Fibroblast of villous mesenchyme (primary cell): ENCODE measurements at regions not wholly inside any gene's neighbourhood (a gene's known extent, or its start where the extent isn't known, plus 50 kb on each side); places are given as distances from the start of the nearest gene placed in this dataset.

Experiments
- DNase-seq: peaks from one replicate; pipeline ENCODE4 v3.0.0-alpha.2; 2010; ENCODE audit warnings: low read depth
- H3K4me3 ChIP-seq: 2 replicates; pipeline ENCODE4 v1.5.1; 2011; ENCODE audit warnings: low read depth, mild to moderate bottlenecking, low read length
- TF ChIP-seq, protein P1 (sequence below): IDR thresholded peaks from 2 replicates; pipeline ENCODE4 v1.5.1; 2012; ENCODE audit warnings: low read depth, mild to moderate bottlenecking, low read length; ENCODE audit not compliant: insufficient read depth

DNA sequence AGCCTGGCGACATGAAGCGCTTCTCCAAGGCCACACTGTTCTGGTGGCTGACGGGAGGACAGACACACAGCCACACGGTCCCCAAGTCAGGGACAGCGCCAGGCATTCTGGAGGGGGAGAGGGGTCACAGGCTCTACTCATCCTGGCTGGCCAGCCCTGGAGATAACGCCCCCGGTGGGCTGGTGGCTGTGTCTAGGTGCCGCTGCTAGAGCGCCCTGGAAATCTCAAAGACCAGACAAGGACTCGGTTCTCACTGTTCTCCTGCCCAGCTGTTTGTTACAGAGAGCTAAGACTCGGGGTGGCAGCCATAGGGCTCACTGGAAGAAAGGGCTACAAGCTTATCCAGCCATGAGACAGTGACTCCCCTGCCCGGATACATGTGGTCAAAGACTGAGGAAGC is 72.0 kb downstream of the KCNF1 start:
- TF ChIP-seq, protein P1, sequence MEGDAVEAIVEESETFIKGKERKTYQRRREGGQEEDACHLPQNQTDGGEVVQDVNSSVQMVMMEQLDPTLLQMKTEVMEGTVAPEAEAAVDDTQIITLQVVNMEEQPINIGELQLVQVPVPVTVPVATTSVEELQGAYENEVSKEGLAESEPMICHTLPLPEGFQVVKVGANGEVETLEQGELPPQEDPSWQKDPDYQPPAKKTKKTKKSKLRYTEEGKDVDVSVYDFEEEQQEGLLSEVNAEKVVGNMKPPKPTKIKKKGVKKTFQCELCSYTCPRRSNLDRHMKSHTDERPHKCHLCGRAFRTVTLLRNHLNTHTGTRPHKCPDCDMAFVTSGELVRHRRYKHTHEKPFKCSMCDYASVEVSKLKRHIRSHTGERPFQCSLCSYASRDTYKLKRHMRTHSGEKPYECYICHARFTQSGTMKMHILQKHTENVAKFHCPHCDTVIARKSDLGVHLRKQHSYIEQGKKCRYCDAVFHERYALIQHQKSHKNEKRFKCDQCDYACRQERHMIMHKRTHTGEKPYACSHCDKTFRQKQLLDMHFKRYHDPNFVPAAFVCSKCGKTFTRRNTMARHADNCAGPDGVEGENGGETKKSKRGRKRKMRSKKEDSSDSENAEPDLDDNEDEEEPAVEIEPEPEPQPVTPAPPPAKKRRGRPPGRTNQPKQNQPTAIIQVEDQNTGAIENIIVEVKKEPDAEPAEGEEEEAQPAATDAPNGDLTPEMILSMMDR = no peak
- no peak for DNase-seq
- no peak overlapping the region for H3K4me3 ChIP-seq

DNA sequence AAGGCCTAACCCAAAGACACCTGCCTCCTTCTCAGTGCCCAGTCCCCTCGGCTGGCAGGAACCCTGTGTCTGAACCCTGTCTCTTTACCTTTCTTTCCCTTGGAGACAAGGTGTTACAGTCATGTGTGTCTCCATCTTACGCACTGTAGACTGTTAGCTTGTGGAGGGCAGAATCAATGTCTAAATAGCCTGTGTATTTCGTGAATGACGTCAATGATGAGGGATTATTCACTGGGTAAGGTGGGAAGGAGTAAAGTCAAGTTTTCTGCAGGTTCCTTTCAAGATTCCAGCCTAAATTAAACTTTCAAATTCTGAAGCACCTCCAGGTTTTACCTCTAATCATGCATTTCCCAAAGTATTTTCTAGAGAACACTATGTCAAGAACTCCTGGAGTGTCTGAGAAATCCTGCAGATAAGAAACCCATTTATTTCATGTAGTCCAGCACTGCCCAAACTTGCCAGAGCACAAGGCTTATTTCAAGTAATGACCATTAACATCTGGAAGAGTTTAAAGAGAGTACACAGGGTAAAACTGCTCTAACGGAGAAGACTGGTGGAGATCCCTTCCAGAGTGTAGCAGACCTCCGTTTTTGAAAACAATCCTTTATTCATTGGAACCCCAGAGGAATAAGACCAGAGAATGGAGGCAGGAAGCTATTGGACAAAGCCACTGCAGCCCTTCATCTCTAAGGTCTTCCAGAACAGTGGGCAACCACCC is 72.8 kb downstream of the KCNF1 start:
- TF ChIP-seq, protein P1 = no peak
- no peak overlapping the region for H3K4me3 ChIP-seq
- DNase-seq = no peak

DNA sequence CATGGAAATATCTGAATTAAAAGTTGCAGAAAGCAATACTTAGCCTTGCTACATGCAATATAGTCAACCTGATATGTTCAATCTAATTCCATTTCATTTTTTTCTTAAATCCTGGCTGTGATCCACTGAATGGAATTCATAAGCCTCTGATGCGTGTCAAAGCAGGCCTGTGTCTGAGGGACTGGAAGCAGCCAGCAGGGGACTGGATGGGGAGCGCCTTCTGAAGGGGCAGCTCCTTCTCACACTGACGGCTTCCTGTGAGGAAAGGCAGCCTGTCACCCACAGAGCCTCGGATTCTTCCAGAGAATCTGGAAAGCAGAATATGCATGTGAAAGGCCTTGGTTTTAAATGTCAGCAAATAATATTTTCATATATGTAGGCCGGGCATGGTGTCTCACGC is 73.5 kb downstream of the KCNF1 start:
- no peak overlapping the region for H3K4me3 ChIP-seq
- TF ChIP-seq, protein P1 = no peak
- DNase-seq = no peak

DNA sequence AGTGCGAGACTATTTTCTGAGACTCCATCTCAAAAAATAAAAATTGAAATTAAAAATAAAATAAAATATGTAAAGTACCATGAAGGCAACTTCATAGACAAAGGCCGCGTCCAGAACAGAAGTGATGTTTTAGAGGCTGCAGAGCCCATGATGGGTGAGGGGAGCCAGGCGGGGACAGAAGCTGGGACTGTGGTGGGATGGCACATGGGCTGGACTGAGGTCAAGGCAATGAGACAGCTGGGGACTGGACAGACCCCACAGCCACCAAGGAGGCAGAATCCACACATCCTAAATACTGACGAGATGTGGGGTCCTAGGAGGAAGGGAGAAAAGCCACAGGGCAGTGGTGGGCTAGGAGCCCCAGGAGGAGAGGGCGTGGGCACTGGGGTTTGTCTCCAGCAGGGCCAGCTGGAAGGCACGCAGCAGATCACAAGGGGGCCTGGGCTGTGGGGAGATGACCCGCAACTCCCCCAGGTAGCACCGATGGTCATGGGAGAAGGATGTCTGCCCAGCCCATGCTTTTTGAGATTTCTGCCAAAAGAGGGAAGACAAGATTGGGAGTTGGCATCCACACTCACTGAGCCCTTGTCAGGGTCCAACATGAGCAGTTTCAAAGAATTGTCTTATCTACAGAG is 74.3 kb downstream of the KCNF1 start:
- TF ChIP-seq, protein P1 = no peak
- H3K4me3 ChIP-seq = no peak overlapping the region
- no peak for DNase-seq

DNA sequence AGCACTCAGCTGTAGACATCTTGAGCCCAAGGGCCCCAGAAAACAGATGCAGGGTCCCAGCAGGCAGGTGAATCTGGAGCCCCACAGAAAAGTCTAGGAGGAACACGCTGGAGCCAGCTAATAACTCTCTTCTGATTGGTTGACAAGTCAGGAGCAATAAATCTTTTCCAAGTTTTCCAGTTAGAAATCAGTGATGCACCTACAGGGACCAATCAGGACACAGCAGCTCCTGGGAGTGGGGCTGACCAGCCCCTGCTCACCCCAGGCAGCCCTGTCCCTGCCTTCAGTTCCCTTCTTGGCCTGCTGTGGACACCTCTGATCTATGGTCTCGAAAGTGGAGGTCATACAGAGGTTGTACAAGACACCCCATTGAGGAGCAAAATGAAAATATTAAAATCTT is 75.7 kb downstream of the KCNF1 start:
- TF ChIP-seq, protein P1 = no peak
- no peak overlapping the region for H3K4me3 ChIP-seq
- DNase-seq = no peak

DNA sequence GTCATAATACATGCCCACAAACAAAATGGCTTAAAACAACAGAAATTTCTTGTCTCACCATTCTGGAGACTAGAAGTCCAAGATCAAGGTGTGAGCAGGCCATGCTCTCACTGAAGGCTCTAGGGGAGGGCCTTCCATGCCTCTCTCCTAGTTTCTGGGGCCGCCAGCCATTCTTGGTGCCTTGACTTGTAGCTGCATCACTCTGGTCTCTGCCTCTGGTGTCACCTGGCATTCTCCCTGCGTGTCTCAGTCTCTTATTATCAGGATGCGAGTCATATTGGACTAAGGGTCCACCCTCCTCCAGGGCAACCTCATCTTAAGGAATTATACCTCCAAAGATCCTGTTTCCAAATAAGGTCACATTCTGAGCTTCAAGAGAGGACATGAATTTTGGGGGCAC is 76.1 kb downstream of the KCNF1 start:
- no peak for DNase-seq
- no peak overlapping the region for H3K4me3 ChIP-seq
- TF ChIP-seq, protein P1 = no peak

DNA sequence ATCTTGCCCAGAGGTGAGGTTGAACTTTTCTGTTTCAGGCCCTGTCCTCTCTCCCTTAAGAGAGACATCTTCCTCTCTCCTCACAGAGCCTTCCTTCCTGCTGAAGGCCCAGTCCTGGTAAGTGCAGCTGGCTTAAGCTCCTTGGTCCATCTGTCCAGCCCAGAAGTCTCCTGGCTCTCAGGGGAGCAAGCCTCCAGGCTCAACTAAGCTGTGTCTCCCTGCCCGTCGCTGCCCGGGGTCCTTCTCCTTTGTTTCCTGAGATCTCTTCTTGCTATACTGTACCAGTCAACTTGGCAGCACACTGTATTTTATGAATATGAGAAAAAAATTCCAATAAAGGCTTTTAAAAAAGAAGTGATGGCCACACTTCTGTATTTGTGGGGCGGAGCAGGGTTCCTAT is 77.4 kb downstream of the KCNF1 start:
- H3K4me3 ChIP-seq = no peak overlapping the region
- TF ChIP-seq, protein P1 = no peak
- DNase-seq = no peak
